ENCODE measurements at regions not wholly inside any gene's neighbourhood (a gene's known extent, or its start where the extent isn't known, plus 50 kb on each side); places are given as distances from the start of the nearest gene placed in this dataset.

DNA sequence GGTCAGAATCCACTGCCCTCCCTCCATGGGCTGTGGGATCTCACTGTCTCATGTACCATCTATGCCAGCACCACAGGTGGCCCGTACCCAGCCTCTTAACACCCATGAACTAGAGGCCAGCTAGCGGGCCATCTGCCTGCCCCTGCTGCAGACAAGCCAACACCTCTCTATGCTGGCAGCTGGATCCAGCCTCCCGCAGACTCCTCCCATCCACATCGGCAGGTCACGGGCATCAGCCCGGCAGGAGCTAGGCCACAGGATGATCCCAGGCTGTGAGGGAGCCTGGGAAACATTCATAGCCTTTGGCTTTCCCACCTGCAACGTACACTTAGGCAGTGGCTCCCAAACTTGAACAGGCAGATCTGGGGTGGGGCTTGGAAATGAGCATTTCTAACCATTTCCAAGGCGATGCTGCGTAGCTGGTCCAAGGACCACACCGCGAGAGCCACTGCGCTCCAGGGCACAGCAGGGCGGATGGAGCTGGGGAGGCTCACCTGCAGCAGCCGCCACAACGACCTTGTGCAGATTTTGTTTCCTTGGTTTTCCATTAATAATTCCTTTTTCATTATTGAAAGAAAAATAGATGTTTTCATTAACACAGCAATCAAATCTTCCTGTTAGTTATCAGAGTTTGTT, 114.7 kb downstream of the KCNF1 start:
- H3K27ac ChIP-seq (ENCODE audit: insufficient read depth, low read length, poor library complexity, severe bottlenecking), result no peak overlapping the region
- no peaks in the 10 kb centered on the region for H3K27me3 ChIP-seq (ENCODE audit: control insufficient read depth, insufficient read depth, low read length)
- H3K9me3 ChIP-seq (ENCODE audit: control insufficient read depth in 2 of 2, low read length in 2 of 2), result no peaks in the 10 kb centered on the region
- peaks cover 0 to 1% (median 0%) of the 10 kb centered on the region in 7 donors for H3K9me3 Mint-ChIP-seq
- no peaks in the 10 kb centered on the region for H3K36me3 Mint-ChIP-seq
- peaks cover 22% of the 10 kb centered on the region for H3K27me3 Mint-ChIP-seq
- H3K4me1 Mint-ChIP-seq, result no peaks in the 10 kb centered on the region
- no peak for ATAC-seq (ENCODE audit: low read depth in 2 of 2)
- H3K4me3 Mint-ChIP-seq, result no peak overlapping the region
- H3K4me3 ChIP-seq (ENCODE audit: low read depth, low read length), result no peak overlapping the region
- no peak for DNase-seq
- no peaks in the 10 kb centered on the region for H3K36me3 ChIP-seq (ENCODE audit: control insufficient read depth, insufficient read depth, low read length)
- no peak overlapping the region for H3K27ac Mint-ChIP-seq
- H3K4me1 ChIP-seq (ENCODE audit: control insufficient read depth, insufficient read depth, low read length, poor library complexity, severe bottlenecking), result no peaks in the 10 kb centered on the region

- no peaks in the 10 kb centered on the region for H3K9me3 ChIP-seq (ENCODE audit: control insufficient read depth in 2 of 2, low read length in 2 of 2)
- Mint-ChIP-seq H3K27ac (no peak overlapping the region), H3K9me3 (peaks cover 0 to under 1% (median 0%) of the 10 kb centered on the region in 7 donors)
These were observed 115.5 kb downstream of the KCNF1 start for GRCh38 chr2:11027195-11027594.

GRCh38 chr2:11028407-11028916, 116.7 kb downstream of the KCNF1 start:
- H3K36me3 Mint-ChIP-seq, result no peaks in the 10 kb centered on the region

More at GRCh38 chr2:11027195-11027594, 115.5 kb downstream of the KCNF1 start:
- Histone ChIP-seq H3K4me3 (ENCODE audit: low read depth, low read length) (no peak overlapping the region), H3K4me1 (ENCODE audit: control insufficient read depth, insufficient read depth, low read length, poor library complexity, severe bottlenecking) (no peaks in the 10 kb centered on the region), H3K27ac (ENCODE audit: insufficient read depth, low read length, poor library complexity, severe bottlenecking) (no peak overlapping the region), H3K36me3 (ENCODE audit: control insufficient read depth, insufficient read depth, low read length) (no peaks in the 10 kb centered on the region), H3K27me3 (ENCODE audit: control insufficient read depth, insufficient read depth, low read length) (no peaks in the 10 kb centered on the region)
- H3K36me3 Mint-ChIP-seq, result no peaks in the 10 kb centered on the region
- ATAC-seq (ENCODE audit: low read depth in 2 of 2) (no peak), DNase-seq (no peak)
- H3K4me1 Mint-ChIP-seq, result no peaks in the 10 kb centered on the region
- H3K27me3 Mint-ChIP-seq, result peaks cover 25% of the 10 kb centered on the region
- peak overlapping the region in 1 of 4 donors; percentile 47 for H3K4me3 Mint-ChIP-seq

GRCh38 chr2:11029136-11029535, 117.4 kb downstream of the KCNF1 start:
- Mint-ChIP-seq H3K36me3 (no peaks in the 10 kb centered on the region), H3K4me1 (no peaks in the 10 kb centered on the region), H3K4me3 (no peak overlapping the region), H3K27me3 (peaks cover 30% of the 10 kb centered on the region), H3K9me3 (peaks cover 0 to 5% (median 1%) of the 10 kb centered on the region in 7 donors), H3K27ac (no peak overlapping the region)
- Histone ChIP-seq H3K4me3 (ENCODE audit: low read depth, low read length) (no peak overlapping the region), H3K36me3 (ENCODE audit: control insufficient read depth, insufficient read depth, low read length) (no peaks in the 10 kb centered on the region), H3K27ac (ENCODE audit: insufficient read depth, low read length, poor library complexity, severe bottlenecking) (no peak overlapping the region), H3K27me3 (ENCODE audit: control insufficient read depth, insufficient read depth, low read length) (peaks cover 6% of the 10 kb centered on the region), H3K4me1 (ENCODE audit: control insufficient read depth, insufficient read depth, low read length, poor library complexity, severe bottlenecking) (no peaks in the 10 kb centered on the region), H3K9me3 (ENCODE audit: control insufficient read depth in 2 of 2, low read length in 2 of 2) (peaks cover 3 to 8% of the 10 kb centered on the region in 2 experiments)
- no peak for DNase-seq
- no peak for ATAC-seq (ENCODE audit: low read depth in 2 of 2)

More at GRCh38 chr2:11028407-11028916, 116.7 kb downstream of the KCNF1 start:
- Mint-ChIP-seq H3K27ac (no peak overlapping the region), H3K4me3 (no peak overlapping the region), H3K4me1 (no peaks in the 10 kb centered on the region), H3K27me3 (peaks cover 27% of the 10 kb centered on the region), H3K9me3 (peaks cover 0 to 4% (median 1%) of the 10 kb centered on the region in 7 donors)
- H3K4me1 ChIP-seq (ENCODE audit: control insufficient read depth, insufficient read depth, low read length, poor library complexity, severe bottlenecking), result no peaks in the 10 kb centered on the region
- H3K27ac ChIP-seq (ENCODE audit: insufficient read depth, low read length, poor library complexity, severe bottlenecking), result no peak overlapping the region
- no peak for ATAC-seq (ENCODE audit: low read depth in 2 of 2)
- H3K36me3 ChIP-seq (ENCODE audit: control insufficient read depth, insufficient read depth, low read length), result no peaks in the 10 kb centered on the region
- peaks cover 5% of the 10 kb centered on the region for H3K27me3 ChIP-seq (ENCODE audit: control insufficient read depth, insufficient read depth, low read length)
- DNase-seq, result no peak
- H3K4me3 ChIP-seq (ENCODE audit: low read depth, low read length), result no peak overlapping the region
- H3K9me3 ChIP-seq (ENCODE audit: control insufficient read depth in 2 of 2, low read length in 2 of 2), result peaks cover 2 to 4% of the 10 kb centered on the region in 2 experiments

DNA sequence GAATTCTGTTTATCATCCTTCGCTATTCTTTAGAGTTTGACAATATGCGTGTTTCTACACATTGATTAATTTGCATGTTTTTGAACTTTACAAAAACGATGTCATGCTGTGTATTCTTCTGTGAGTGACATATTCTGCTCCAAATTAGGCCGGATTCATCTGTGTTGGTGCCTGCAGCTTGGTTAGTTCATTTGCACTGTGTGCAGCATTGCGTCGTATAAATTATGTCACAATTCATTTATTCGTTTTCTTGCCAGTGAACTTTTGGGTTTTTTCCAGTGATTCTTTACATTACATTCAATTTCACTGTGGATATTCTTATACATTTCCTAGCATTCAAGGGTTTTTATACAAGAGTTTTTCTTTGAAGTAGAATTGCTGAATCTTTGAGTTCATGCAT, 118.3 kb downstream of the KCNF1 start:
- no peak for DNase-seq
- peaks cover 6% of the 10 kb centered on the region for H3K27me3 ChIP-seq (ENCODE audit: control insufficient read depth, insufficient read depth, low read length)
- no peaks in the 10 kb centered on the region for H3K4me1 Mint-ChIP-seq
- H3K27ac Mint-ChIP-seq, result no peak overlapping the region
- no peak overlapping the region for H3K4me3 Mint-ChIP-seq
- H3K9me3 Mint-ChIP-seq, result peaks cover 0 to 5% (median 1%) of the 10 kb centered on the region in 7 donors
- H3K9me3 ChIP-seq (ENCODE audit: control insufficient read depth in 2 of 2, low read length in 2 of 2), result peaks cover 3 to 8% of the 10 kb centered on the region in 2 experiments
- H3K27me3 Mint-ChIP-seq, result peaks cover 39% of the 10 kb centered on the region
- no peak overlapping the region for H3K4me3 ChIP-seq (ENCODE audit: low read depth, low read length)
- no peaks in the 10 kb centered on the region for H3K36me3 Mint-ChIP-seq
- ATAC-seq (ENCODE audit: low read depth in 2 of 2), result no peak
- H3K27ac ChIP-seq (ENCODE audit: insufficient read depth, low read length, poor library complexity, severe bottlenecking), result no peak overlapping the region
- no peaks in the 10 kb centered on the region for H3K36me3 ChIP-seq (ENCODE audit: control insufficient read depth, insufficient read depth, low read length)
- no peaks in the 10 kb centered on the region for H3K4me1 ChIP-seq (ENCODE audit: control insufficient read depth, insufficient read depth, low read length, poor library complexity, severe bottlenecking)

GRCh38 chr2:11030909-11031308, 119.2 kb downstream of the KCNF1 start:
- Mint-ChIP-seq H3K4me3 (no peak overlapping the region), H3K27me3 (peaks cover 44% of the 10 kb centered on the region), H3K9me3 (peaks cover 0 to 6% (median 2%) of the 10 kb centered on the region in 7 donors), H3K4me1 (no peaks in the 10 kb centered on the region), H3K27ac (no peak overlapping the region), H3K36me3 (no peaks in the 10 kb centered on the region)
- no peak overlapping the region for H3K27ac ChIP-seq (ENCODE audit: insufficient read depth, low read length, poor library complexity, severe bottlenecking)
- no peaks in the 10 kb centered on the region for H3K4me1 ChIP-seq (ENCODE audit: control insufficient read depth, insufficient read depth, low read length, poor library complexity, severe bottlenecking)
- no peak overlapping the region for H3K4me3 ChIP-seq (ENCODE audit: low read depth, low read length)
- peaks cover 8% of the 10 kb centered on the region for H3K27me3 ChIP-seq (ENCODE audit: control insufficient read depth, insufficient read depth, low read length)
- DNase-seq, result no peak
- H3K36me3 ChIP-seq (ENCODE audit: control insufficient read depth, insufficient read depth, low read length), result no peaks in the 10 kb centered on the region
- no peak for ATAC-seq (ENCODE audit: low read depth in 2 of 2)
- H3K9me3 ChIP-seq (ENCODE audit: control insufficient read depth in 2 of 2, low read length in 2 of 2), result peaks cover 3 to 8% of the 10 kb centered on the region in 2 experiments

DNA sequence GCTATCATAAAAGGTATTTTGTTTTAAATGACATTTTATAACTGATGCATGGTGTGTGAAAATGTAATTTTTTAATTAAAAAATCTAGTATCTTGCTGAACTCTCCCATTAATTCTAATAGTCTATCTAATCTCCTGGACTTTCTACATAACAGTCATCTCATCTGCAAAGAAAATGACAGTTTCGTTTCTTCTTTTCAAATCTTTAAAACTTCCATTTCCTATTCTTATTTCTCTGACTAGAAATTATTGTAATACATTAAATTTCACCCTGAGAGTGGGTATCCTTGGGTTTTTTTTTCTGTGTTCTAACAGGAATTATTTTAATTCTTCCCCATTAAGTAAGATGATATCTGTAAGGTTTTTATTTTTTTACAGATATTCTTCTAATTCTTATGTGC, 120.1 kb downstream of the KCNF1 start:
- H3K4me1 Mint-ChIP-seq, result no peaks in the 10 kb centered on the region
- H3K36me3 Mint-ChIP-seq, result no peaks in the 10 kb centered on the region
- ATAC-seq (ENCODE audit: low read depth in 2 of 2), result no peak
- Histone ChIP-seq H3K4me1 (ENCODE audit: control insufficient read depth, insufficient read depth, low read length, poor library complexity, severe bottlenecking) (no peaks in the 10 kb centered on the region), H3K9me3 (ENCODE audit: control insufficient read depth in 2 of 2, low read length in 2 of 2) (peaks cover 3 to 11% of the 10 kb centered on the region in 2 experiments), H3K27ac (ENCODE audit: insufficient read depth, low read length, poor library complexity, severe bottlenecking) (no peak overlapping the region), H3K4me3 (ENCODE audit: low read depth, low read length) (no peak overlapping the region), H3K27me3 (ENCODE audit: control insufficient read depth, insufficient read depth, low read length) (peaks cover 10% of the 10 kb centered on the region), H3K36me3 (ENCODE audit: control insufficient read depth, insufficient read depth, low read length) (no peaks in the 10 kb centered on the region)
- no peak overlapping the region for H3K4me3 Mint-ChIP-seq
- peaks cover 0 to 16% (median 5%) of the 10 kb centered on the region in 7 donors for H3K9me3 Mint-ChIP-seq
- peaks cover 49% of the 10 kb centered on the region for H3K27me3 Mint-ChIP-seq
- no peak overlapping the region for H3K27ac Mint-ChIP-seq
- no peak for DNase-seq

- no peaks in the 10 kb centered on the region for H3K36me3 ChIP-seq (ENCODE audit: control insufficient read depth, insufficient read depth, low read length)
- no peak overlapping the region for H3K27ac ChIP-seq (ENCODE audit: insufficient read depth, low read length, poor library complexity, severe bottlenecking)
- DNase-seq, result no peak
- H3K9me3 ChIP-seq (ENCODE audit: control insufficient read depth in 2 of 2, low read length in 2 of 2), result peaks cover 3 to 15% of the 10 kb centered on the region in 2 experiments
- no peaks in the 10 kb centered on the region for H3K4me1 ChIP-seq (ENCODE audit: control insufficient read depth, insufficient read depth, low read length, poor library complexity, severe bottlenecking)
- Mint-ChIP-seq H3K4me1 (no peaks in the 10 kb centered on the region), H3K9me3 (peaks cover 0 to 20% (median 7%) of the 10 kb centered on the region in 7 donors), H3K4me3 (no peak overlapping the region), H3K36me3 (no peaks in the 10 kb centered on the region), H3K27ac (no peak overlapping the region), H3K27me3 (peaks cover 52% of the 10 kb centered on the region)
- H3K4me3 ChIP-seq (ENCODE audit: low read depth, low read length), result no peak overlapping the region
- ATAC-seq (ENCODE audit: low read depth in 2 of 2), result no peak
- peaks cover 10% of the 10 kb centered on the region for H3K27me3 ChIP-seq (ENCODE audit: control insufficient read depth, insufficient read depth, low read length)
These were observed 120.7 kb downstream of the KCNF1 start for GRCh38 chr2:11032396-11032795.
